Upper lobe of right lung (tissue), 1 donor: ENCODE measurements at regions not wholly inside any gene's neighbourhood (a gene's known extent, or its start where the extent isn't known, plus 50 kb on each side); places are given as distances from the start of the nearest gene placed in this dataset.

ENCODE experiments used
- ATAC-seq: fragments of 200-7000 bp; cut with Tn5 transposase; one replicate; pipeline ENCODE4 v1.9.1; 2020; ENCODE audit warnings: mild to moderate bottlenecking, moderate library complexity
- DNase-seq: peaks from one replicate; pipeline ENCODE4 v3.0.0-alpha.2; 2020
- H3K27ac ChIP-seq: fragments of 200-600 bp; one replicate; pipeline ENCODE4 v1.8.0; 2022
- H3K27me3 ChIP-seq: fragments of 200-600 bp; one replicate; pipeline ENCODE4 v1.8.0; 2022; ENCODE audit warnings: mild to moderate bottlenecking
- H3K36me3 ChIP-seq: fragments of 200-600 bp; one replicate; pipeline ENCODE4 v1.8.0; 2022
- H3K4me1 ChIP-seq: fragments of 200-600 bp; one replicate; pipeline ENCODE4 v1.8.0; 2022
- H3K4me3 ChIP-seq: fragments of 200-600 bp; one replicate; pipeline ENCODE4 v1.8.0; 2022; ENCODE audit warnings: mild to moderate bottlenecking
- H3K9me3 ChIP-seq: fragments of 200-600 bp; one replicate; pipeline ENCODE4 v1.8.0; 2022
- CTCF ChIP-seq: fragments of 200-600 bp; IDR thresholded peaks from one replicate; pipeline ENCODE4 v1.8.0; 2022; ENCODE audit warnings: antibody characterized with exemption
- intact Hi-C: fragments of 100-400 bp; cut with DNase I; formaldehyde crosslinking; loops from one replicate; pipeline ENCODE4 v1.11.0; 2022
- donor health status: DM: no; HTN: yes; CAD: no; lungs with severe emphysema.

DNA sequence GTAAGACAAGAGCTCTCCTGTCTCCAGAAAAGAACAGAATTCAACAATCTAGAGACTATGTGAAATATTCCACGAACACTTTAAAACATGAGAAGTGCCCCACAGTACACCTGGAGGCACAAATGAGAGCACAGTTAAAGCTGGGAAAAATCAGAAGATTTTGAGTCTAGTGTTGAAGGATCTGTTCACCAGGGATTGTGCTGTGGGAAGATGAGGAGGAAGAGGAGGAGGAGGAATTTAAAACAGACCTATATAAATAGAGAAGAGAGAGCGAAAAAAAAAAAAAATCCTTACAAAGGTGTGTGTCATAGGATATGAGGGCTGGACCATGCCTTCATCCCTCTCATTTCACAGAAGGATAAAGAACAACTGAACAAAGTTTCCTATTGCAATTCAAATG is 361.0 kb upstream of the SEMA6D start:
- intact Hi-C loops: no loop called here
- H3K9me3 ChIP-seq: no peaks in the 10 kb centered on the region
- H3K4me3 ChIP-seq: no peak overlapping the region
- no peak for ATAC-seq
- no peak for DNase-seq
- no peaks in the 10 kb centered on the region for H3K4me1 ChIP-seq
- H3K27me3 ChIP-seq: no peaks in the 10 kb centered on the region
- no peak for TF ChIP-seq CTCF
- H3K27ac ChIP-seq: no peak overlapping the region
- H3K36me3 ChIP-seq: no peaks in the 10 kb centered on the region

GRCh38 chr15:47358876-47359275 is 358.4 kb upstream of the SEMA6D start:
- intact Hi-C loops: no loop called here
- TF ChIP-seq CTCF: no peak
- Histone ChIP-seq H3K4me1 (no peaks in the 10 kb centered on the region), H3K27me3 (no peaks in the 10 kb centered on the region), H3K9me3 (no peaks in the 10 kb centered on the region), H3K36me3 (no peaks in the 10 kb centered on the region), H3K27ac (no peak overlapping the region), H3K4me3 (no peak overlapping the region)
- ATAC-seq (no peak), DNase-seq (no peak)

- no peaks in the 10 kb centered on the region for H3K9me3 ChIP-seq
- no peak for DNase-seq
- intact Hi-C loops: no loop called here
- H3K27me3 ChIP-seq: no peaks in the 10 kb centered on the region
- H3K4me3 ChIP-seq: no peak overlapping the region
- no peak for ATAC-seq
- no peaks in the 10 kb centered on the region for H3K36me3 ChIP-seq
- H3K4me1 ChIP-seq: no peaks in the 10 kb centered on the region
- H3K27ac ChIP-seq: no peak overlapping the region
- no peak for TF ChIP-seq CTCF
These were observed 357.0 kb upstream of the SEMA6D start for GRCh38 chr15:47360305-47360704.

DNA sequence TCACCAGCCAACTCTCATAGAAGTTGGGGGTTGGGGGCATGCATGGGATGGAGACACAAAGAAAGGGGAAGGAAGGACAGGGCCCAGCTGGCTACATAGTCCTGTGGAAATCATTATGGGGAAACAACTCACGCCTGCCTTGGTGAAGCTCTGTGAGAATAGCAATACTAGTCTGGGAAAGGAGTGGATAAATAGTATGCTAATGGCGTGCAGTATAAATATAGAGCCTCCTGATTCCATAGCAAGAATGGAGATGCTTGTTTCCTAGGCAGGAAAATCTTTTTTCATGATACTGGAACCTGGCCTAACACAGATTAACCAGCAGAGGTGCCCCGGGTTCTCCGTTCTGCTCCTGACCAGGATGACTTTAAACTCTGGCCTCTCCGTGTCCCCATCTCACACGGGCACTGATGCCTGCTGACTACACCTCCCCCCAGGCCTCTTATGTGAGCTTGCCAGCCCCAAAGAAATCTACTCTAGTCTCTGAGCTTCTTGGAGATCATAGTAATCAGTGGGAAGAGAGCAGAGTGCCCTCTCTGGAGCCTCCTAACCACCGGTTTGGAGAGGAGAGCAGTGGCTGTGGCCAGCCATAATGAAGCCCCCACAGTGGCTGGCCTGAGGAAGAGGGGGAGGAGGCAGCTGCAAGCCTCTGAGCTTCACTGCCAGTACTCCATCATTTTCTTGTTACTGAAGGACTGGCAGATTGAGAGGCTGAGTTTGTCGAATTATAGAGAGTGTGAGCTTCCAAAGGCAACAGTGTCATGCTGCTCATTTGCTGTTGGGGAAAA is 355.0 kb upstream of the SEMA6D start:
- ATAC-seq (no peak), DNase-seq (no peak)
- H3K9me3 ChIP-seq: no peaks in the 10 kb centered on the region
- H3K4me3 ChIP-seq: no peak overlapping the region
- no peak overlapping the region for H3K27ac ChIP-seq
- H3K27me3 ChIP-seq: no peaks in the 10 kb centered on the region
- H3K36me3 ChIP-seq: no peaks in the 10 kb centered on the region
- TF ChIP-seq CTCF: no peak
- intact Hi-C loops: no loop called here
- no peaks in the 10 kb centered on the region for H3K4me1 ChIP-seq

DNA sequence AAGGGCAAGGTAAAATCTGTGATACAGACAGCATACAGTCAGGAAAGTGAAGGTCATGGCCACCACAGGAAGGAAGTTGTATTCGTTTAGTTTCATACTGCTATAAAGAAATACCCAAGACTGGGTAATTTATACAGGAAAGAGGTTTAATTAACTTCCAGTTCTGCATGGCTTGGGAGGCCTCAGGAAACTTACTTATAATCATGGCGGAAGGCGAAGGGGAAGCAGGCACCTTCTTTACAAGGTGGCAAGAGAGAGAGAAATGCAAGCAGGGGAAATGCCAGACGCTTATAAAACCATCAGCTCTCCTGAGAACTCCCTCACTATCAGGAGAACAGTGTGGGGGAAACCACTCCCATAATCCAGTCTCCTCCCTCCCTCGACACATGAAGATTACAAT is 353.7 kb upstream of the SEMA6D start:
- H3K4me3 ChIP-seq: no peak overlapping the region
- DNase-seq (no peak), ATAC-seq (no peak)
- H3K36me3 ChIP-seq: no peaks in the 10 kb centered on the region
- no peak overlapping the region for H3K27ac ChIP-seq
- no peak for TF ChIP-seq CTCF
- no peaks in the 10 kb centered on the region for H3K4me1 ChIP-seq
- no peaks in the 10 kb centered on the region for H3K27me3 ChIP-seq
- no peaks in the 10 kb centered on the region for H3K9me3 ChIP-seq
- intact Hi-C loops: no loop called here
